ENCODE measurements at regions not wholly inside any gene's neighbourhood (a gene's known extent, or its start where the extent isn't known, plus 50 kb on each side); places are given as distances from the start of the nearest gene placed in this dataset.

DNA sequence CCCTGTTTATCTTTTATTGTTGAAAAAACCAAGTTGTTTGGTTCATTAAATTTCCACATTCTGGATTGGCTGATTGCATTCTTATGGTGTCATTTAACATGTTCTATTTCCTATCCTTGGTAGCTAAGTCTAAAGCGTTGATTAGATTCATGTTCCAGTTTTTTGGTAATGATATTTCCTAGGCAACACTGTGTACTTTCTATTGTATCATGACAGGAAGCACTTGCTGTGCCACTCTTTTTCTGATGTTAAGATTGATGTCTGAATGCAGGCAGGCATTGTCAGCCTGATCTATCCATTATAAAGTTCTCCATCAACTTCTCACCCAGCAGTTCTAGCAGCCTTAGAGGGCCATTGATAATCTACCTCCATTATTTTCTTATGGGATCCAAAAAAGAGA is 91.1 kb upstream of the ARID2 start:
- H3K27me3 ChIP-seq (ENCODE audit: insufficient read depth, low read length) = no peaks in the 10 kb centered on the region
- no peak overlapping the region for H3K4me2 ChIP-seq (ENCODE audit: insufficient read depth, low read length)
- peaks cover 5% of the 10 kb centered on the region for H3K4me1 ChIP-seq (ENCODE audit: insufficient read depth, low read length)
- H3K9me3 ChIP-seq (ENCODE audit: low read depth, low read length) = no peaks in the 10 kb centered on the region
- H2AFZ ChIP-seq (ENCODE audit: low read length) = no peak overlapping the region
- no peaks in the 10 kb centered on the region for H3K36me3 ChIP-seq (ENCODE audit: insufficient read depth, low read length)
- TF ChIP-seq CTCF (IDR thresholded peaks at IDR 0.05; ENCODE audit: extremely low read depth, low read depth, low read length) = no peak
- no peak overlapping the region for H3K4me3 ChIP-seq (ENCODE audit: insufficient read depth, low read length)
- no peaks in the 10 kb centered on the region for H3K79me2 ChIP-seq (ENCODE audit: insufficient read depth, low read length)
- H3K27ac ChIP-seq (ENCODE audit: low read depth, low read length) = no peak overlapping the region
- H4K20me1 ChIP-seq (ENCODE audit: insufficient read depth, low read length) = no peaks in the 10 kb centered on the region
- DNase-seq (ENCODE audit: insufficient read length, low spot score, missing footprints) = no peak

GRCh38 chr12:45644541-45644940 is 85.0 kb upstream of the ARID2 start:
- Histone ChIP-seq H2AFZ (ENCODE audit: low read length) (peak overlapping the region; percentile 56), H3K36me3 (ENCODE audit: insufficient read depth, low read length) (no peaks in the 10 kb centered on the region), H3K4me1 (ENCODE audit: insufficient read depth, low read length) (no peaks in the 10 kb centered on the region), H3K4me2 (ENCODE audit: insufficient read depth, low read length) (no peak overlapping the region), H3K9me3 (ENCODE audit: low read depth, low read length) (no peaks in the 10 kb centered on the region), H4K20me1 (ENCODE audit: insufficient read depth, low read length) (no peaks in the 10 kb centered on the region), H3K4me3 (ENCODE audit: insufficient read depth, low read length) (no peak overlapping the region), H3K27ac (ENCODE audit: low read depth, low read length) (no peak overlapping the region), H3K27me3 (ENCODE audit: insufficient read depth, low read length) (peaks cover 3% of the 10 kb centered on the region), H3K79me2 (ENCODE audit: insufficient read depth, low read length) (no peaks in the 10 kb centered on the region)
- no peak for TF ChIP-seq CTCF (IDR thresholded peaks at IDR 0.05; ENCODE audit: extremely low read depth, low read depth, low read length)
- DNase-seq (ENCODE audit: insufficient read length, low spot score, missing footprints) = no peak

DNA sequence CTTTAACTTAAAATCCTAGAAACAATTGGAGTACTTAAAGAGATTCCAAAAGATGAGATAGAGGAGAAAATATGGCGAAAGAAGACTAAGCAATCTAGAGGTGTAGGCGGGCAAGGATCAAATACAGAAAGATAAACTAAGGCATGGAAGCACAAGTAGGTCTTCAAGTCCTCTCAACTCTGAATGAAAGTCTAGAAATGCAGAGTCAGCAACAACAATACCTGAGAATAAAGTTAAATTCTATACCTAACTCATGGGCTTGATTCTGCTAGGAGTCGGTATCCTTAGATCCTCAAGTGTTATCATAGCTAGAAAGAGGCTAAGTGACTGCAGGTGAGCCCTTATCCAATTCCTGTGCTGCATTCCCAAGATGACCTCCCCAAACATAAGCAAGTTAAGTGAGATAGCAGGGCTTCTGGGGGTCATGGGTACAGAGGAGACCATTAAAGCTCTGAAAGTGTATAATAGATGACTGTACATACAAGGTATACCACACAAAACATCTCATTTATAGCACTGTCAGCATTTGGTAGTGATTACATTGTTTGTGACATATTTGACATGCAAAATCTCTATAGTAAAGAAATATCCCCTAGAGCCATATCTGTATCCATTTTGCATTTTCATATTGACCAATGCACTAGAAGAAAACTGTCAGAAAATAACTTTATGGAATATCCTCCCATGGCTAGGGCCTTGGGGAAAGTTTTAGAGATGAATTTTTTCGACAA is 82.5 kb upstream of the ARID2 start:
- Histone ChIP-seq H2AFZ (ENCODE audit: low read length) (no peak overlapping the region), H3K4me3 (ENCODE audit: insufficient read depth, low read length) (no peak overlapping the region), H3K9me3 (ENCODE audit: low read depth, low read length) (no peaks in the 10 kb centered on the region), H3K4me1 (ENCODE audit: insufficient read depth, low read length) (no peaks in the 10 kb centered on the region), H3K36me3 (ENCODE audit: insufficient read depth, low read length) (no peaks in the 10 kb centered on the region), H3K4me2 (ENCODE audit: insufficient read depth, low read length) (no peak overlapping the region), H4K20me1 (ENCODE audit: insufficient read depth, low read length) (no peaks in the 10 kb centered on the region), H3K79me2 (ENCODE audit: insufficient read depth, low read length) (no peaks in the 10 kb centered on the region), H3K27me3 (ENCODE audit: insufficient read depth, low read length) (peaks cover 8% of the 10 kb centered on the region), H3K27ac (ENCODE audit: low read depth, low read length) (no peak overlapping the region)
- DNase-seq (ENCODE audit: insufficient read length, low spot score, missing footprints) = no peak
- no peak for TF ChIP-seq CTCF (IDR thresholded peaks at IDR 0.05; ENCODE audit: extremely low read depth, low read depth, low read length)

- H3K27me3 ChIP-seq (ENCODE audit: insufficient read depth, low read length) = peaks cover 8% of the 10 kb centered on the region
- no peak for TF ChIP-seq CTCF (IDR thresholded peaks at IDR 0.05; ENCODE audit: extremely low read depth, low read depth, low read length)
- no peak overlapping the region for H3K4me2 ChIP-seq (ENCODE audit: insufficient read depth, low read length)
- no peak overlapping the region for H3K4me3 ChIP-seq (ENCODE audit: insufficient read depth, low read length)
- no peaks in the 10 kb centered on the region for H3K4me1 ChIP-seq (ENCODE audit: insufficient read depth, low read length)
- no peaks in the 10 kb centered on the region for H3K9me3 ChIP-seq (ENCODE audit: low read depth, low read length)
- H4K20me1 ChIP-seq (ENCODE audit: insufficient read depth, low read length) = no peaks in the 10 kb centered on the region
- H3K27ac ChIP-seq (ENCODE audit: low read depth, low read length) = no peak overlapping the region
- no peak overlapping the region for H2AFZ ChIP-seq (ENCODE audit: low read length)
- no peak for DNase-seq (ENCODE audit: insufficient read length, low spot score, missing footprints)
- H3K36me3 ChIP-seq (ENCODE audit: insufficient read depth, low read length) = no peaks in the 10 kb centered on the region
- H3K79me2 ChIP-seq (ENCODE audit: insufficient read depth, low read length) = no peaks in the 10 kb centered on the region
These were observed 81.4 kb upstream of the ARID2 start for GRCh38 chr12:45648070-45648469.
